ENCODE measurements at regions not wholly inside any gene's neighbourhood (a gene's known extent, or its start where the extent isn't known, plus 50 kb on each side); places are given as distances from the start of the nearest gene placed in this dataset.
"Not testable (repeated sequence)": the region's sequence is repeated elsewhere in the genome, so short reads cannot be mapped to it uniquely, and the experiment has no call there.

GRCh38 chr14:105739331-105740102, 213.1 kb downstream of the TMEM121 start:
- DNase-seq (ENCODE audit: low read depth) = no peak
- H3K4me3 ChIP-seq (ENCODE audit: low read depth, low read length) = no peak overlapping the region
- TF ChIP-seq, protein P1, sequence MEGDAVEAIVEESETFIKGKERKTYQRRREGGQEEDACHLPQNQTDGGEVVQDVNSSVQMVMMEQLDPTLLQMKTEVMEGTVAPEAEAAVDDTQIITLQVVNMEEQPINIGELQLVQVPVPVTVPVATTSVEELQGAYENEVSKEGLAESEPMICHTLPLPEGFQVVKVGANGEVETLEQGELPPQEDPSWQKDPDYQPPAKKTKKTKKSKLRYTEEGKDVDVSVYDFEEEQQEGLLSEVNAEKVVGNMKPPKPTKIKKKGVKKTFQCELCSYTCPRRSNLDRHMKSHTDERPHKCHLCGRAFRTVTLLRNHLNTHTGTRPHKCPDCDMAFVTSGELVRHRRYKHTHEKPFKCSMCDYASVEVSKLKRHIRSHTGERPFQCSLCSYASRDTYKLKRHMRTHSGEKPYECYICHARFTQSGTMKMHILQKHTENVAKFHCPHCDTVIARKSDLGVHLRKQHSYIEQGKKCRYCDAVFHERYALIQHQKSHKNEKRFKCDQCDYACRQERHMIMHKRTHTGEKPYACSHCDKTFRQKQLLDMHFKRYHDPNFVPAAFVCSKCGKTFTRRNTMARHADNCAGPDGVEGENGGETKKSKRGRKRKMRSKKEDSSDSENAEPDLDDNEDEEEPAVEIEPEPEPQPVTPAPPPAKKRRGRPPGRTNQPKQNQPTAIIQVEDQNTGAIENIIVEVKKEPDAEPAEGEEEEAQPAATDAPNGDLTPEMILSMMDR (conservative IDR thresholded peaks at IDR 0.05; ENCODE audit: low read depth, low read length) = no peak

DNA sequence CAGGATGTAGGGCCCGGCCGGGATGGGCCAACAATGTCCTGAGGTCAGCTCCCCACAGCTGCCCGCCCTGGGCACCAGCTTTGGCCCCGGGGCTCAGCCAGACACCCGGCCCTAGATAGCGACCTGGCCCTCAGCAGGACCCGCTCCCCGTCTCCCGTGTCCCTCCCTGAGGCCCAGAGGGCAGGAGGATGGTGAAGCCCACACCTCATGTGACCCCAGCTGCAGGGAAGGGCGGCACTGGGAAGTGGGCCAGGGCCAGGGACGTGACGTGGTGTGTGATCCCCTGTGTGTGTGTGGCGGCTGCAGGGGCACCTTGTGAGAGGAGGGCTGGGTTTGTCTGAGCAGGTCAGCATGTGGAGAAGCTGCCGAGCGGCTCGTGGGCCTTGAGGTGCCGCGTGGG, 213.9 kb downstream of the TMEM121 start:
- H3K4me3 ChIP-seq (ENCODE audit: low read depth, low read length); DNase-seq (ENCODE audit: low read depth): not testable (repeated sequence)

- H3K4me3 ChIP-seq (ENCODE audit: low read depth, low read length); DNase-seq (ENCODE audit: low read depth): not testable (repeated sequence)
Measured at GRCh38 chr14:105740961-105741360, 214.6 kb downstream of the TMEM121 start.

- not testable (repeated sequence) for DNase-seq (ENCODE audit: low read depth); H3K4me3 ChIP-seq (ENCODE audit: low read depth, low read length)
Measured at GRCh38 chr14:105741707-105742530, 215.5 kb downstream of the TMEM121 start.

GRCh38 chr14:105742531-105742848, 216.1 kb downstream of the TMEM121 start:
- H3K4me3 ChIP-seq (ENCODE audit: low read depth, low read length) = no peak overlapping the region
- no peak for DNase-seq (ENCODE audit: low read depth)
- TF ChIP-seq, protein P1 (conservative IDR thresholded peaks at IDR 0.05; ENCODE audit: low read depth, low read length) = no peak

- DNase-seq (ENCODE audit: low read depth); H3K4me3 ChIP-seq (ENCODE audit: low read depth, low read length): not testable (repeated sequence)
Measured at GRCh38 chr14:105742904-105743701, 216.7 kb downstream of the TMEM121 start.

GRCh38 chr14:105744213-105744787, 217.9 kb downstream of the TMEM121 start:
- H3K4me3 ChIP-seq (ENCODE audit: low read depth, low read length); DNase-seq (ENCODE audit: low read depth): not testable (repeated sequence)

GRCh38 chr14:105745433-105746123, 219.2 kb downstream of the TMEM121 start:
- DNase-seq (ENCODE audit: low read depth) = no peak
- no peak overlapping the region for H3K4me3 ChIP-seq (ENCODE audit: low read depth, low read length)
- TF ChIP-seq, protein P1 (conservative IDR thresholded peaks at IDR 0.05; ENCODE audit: low read depth, low read length) = no peak

GRCh38 chr14:105746124-105746514, 219.7 kb downstream of the TMEM121 start:
- TF ChIP-seq, protein P1 (conservative IDR thresholded peaks at IDR 0.05; ENCODE audit: low read depth, low read length) = no peak
- no peak overlapping the region for H3K4me3 ChIP-seq (ENCODE audit: low read depth, low read length)
- no peak for DNase-seq (ENCODE audit: low read depth)

- H3K4me3 ChIP-seq (ENCODE audit: low read depth, low read length); DNase-seq (ENCODE audit: low read depth): not testable (repeated sequence)
Measured at GRCh38 chr14:105746800-105747502, 220.6 kb downstream of the TMEM121 start.

GRCh38 chr14:105747503-105748203, 221.3 kb downstream of the TMEM121 start:
- not testable (repeated sequence) for DNase-seq (ENCODE audit: low read depth); H3K4me3 ChIP-seq (ENCODE audit: low read depth, low read length)
